BE2C (cell line): ENCODE measurements at regions not wholly inside any gene's neighbourhood (a gene's known extent, or its start where the extent isn't known, plus 50 kb on each side); places are given as distances from the start of the nearest gene placed in this dataset.

Source experiments
- DNase-seq: peaks from one replicate; pipeline ENCODE4 v3.0.0-alpha.2; 2020
- H3K27me3 ChIP-seq: fragments of 250-450 bp; sonication (Bioruptor Pico); 2 replicates; pipeline ENCODE4 v1.5.1; 2020; ENCODE audit warnings: mild to moderate bottlenecking
- H3K36me3 ChIP-seq: fragments of 250-450 bp; sonication (Bioruptor Pico); 2 replicates; pipeline ENCODE4 v1.5.1; 2020; ENCODE audit warnings: mild to moderate bottlenecking
- H3K4me1 ChIP-seq: fragments of 250-450 bp; sonication (Bioruptor Pico); 2 replicates; pipeline ENCODE4 v1.5.1; 2020
- H3K4me3 ChIP-seq: 2 replicates; pipeline ENCODE4 v1.5.1; 2011; ENCODE audit warnings: low read depth, low read length
- H3K9me3 ChIP-seq: fragments of 250-450 bp; sonication (Bioruptor Pico); 2 replicates; pipeline ENCODE4 v1.5.1; 2020
- CTCF ChIP-seq: IDR thresholded peaks from 2 replicates; pipeline ENCODE4 v1.5.1; 2012; ENCODE audit warnings: mild to moderate bottlenecking, low read depth, low read length

GRCh38 chr16:54724346-54724925 is 206.2 kb upstream of the IRX5 start:
- Histone ChIP-seq H3K9me3 (no peaks in the 10 kb centered on the region), H3K4me1 (no peaks in the 10 kb centered on the region), H3K4me3 (no peak overlapping the region), H3K27me3 (no peaks in the 10 kb centered on the region), H3K36me3 (no peaks in the 10 kb centered on the region)
- no peak for DNase-seq
- no peak for TF ChIP-seq CTCF

GRCh38 chr16:54722210-54722676 is 208.4 kb upstream of the IRX5 start:
- TF ChIP-seq CTCF = no peak
- Histone ChIP-seq H3K4me3 (no peak overlapping the region), H3K27me3 (0 out of 2 replicates have a peak, but pooled peaks cover 6% of the 10 kb centered on the region), H3K4me1 (no peaks in the 10 kb centered on the region), H3K9me3 (no peaks in the 10 kb centered on the region), H3K36me3 (no peaks in the 10 kb centered on the region)
- DNase-seq = no peak

- Histone ChIP-seq H3K36me3 (no peaks in the 10 kb centered on the region), H3K4me1 (no peaks in the 10 kb centered on the region), H3K9me3 (no peaks in the 10 kb centered on the region), H3K4me3 (no peak overlapping the region), H3K27me3 (0 out of 2 replicates have a peak, but pooled peaks cover 6% of the 10 kb centered on the region)
- TF ChIP-seq CTCF = no peak
- no peak for DNase-seq
Observed at GRCh38 chr16:54720259-54720658, 210.4 kb upstream of the IRX5 start.

GRCh38 chr16:54719624-54720023 is 211.0 kb upstream of the IRX5 start:
- Histone ChIP-seq H3K4me3 (no peak overlapping the region), H3K4me1 (no peaks in the 10 kb centered on the region), H3K27me3 (0 out of 2 replicates have a peak, but pooled peaks cover 6% of the 10 kb centered on the region), H3K9me3 (no peaks in the 10 kb centered on the region), H3K36me3 (no peaks in the 10 kb centered on the region)
- TF ChIP-seq CTCF = no peak
- DNase-seq = no peak

GRCh38 chr16:54718376-54718775 is 212.3 kb upstream of the IRX5 start:
- no peak for DNase-seq
- TF ChIP-seq CTCF = no peak
- no peaks in the 10 kb centered on the region for H3K9me3 ChIP-seq
- 0 out of 2 replicates have a peak, but pooled peaks cover 6% of the 10 kb centered on the region for H3K27me3 ChIP-seq
- H3K4me1 ChIP-seq = no peaks in the 10 kb centered on the region
- H3K4me3 ChIP-seq = no peak overlapping the region
- H3K36me3 ChIP-seq = no peaks in the 10 kb centered on the region

GRCh38 chr16:54715011-54715410 is 215.7 kb upstream of the IRX5 start:
- no peak overlapping the region for H3K4me3 ChIP-seq
- no peak for TF ChIP-seq CTCF
- peaks cover 3% of the 10 kb centered on the region; the same call in 1 of the 2 replicates for H3K4me1 ChIP-seq
- H3K36me3 ChIP-seq = no peaks in the 10 kb centered on the region
- DNase-seq = no peak
- H3K9me3 ChIP-seq = no peaks in the 10 kb centered on the region
- 0 out of 2 replicates have a peak, but pooled peaks cover 6% of the 10 kb centered on the region for H3K27me3 ChIP-seq
